ENCODE measurements at regions not wholly inside any gene's neighbourhood (a gene's known extent, or its start where the extent isn't known, plus 50 kb on each side); places are given as distances from the start of the nearest gene placed in this dataset.

DNA sequence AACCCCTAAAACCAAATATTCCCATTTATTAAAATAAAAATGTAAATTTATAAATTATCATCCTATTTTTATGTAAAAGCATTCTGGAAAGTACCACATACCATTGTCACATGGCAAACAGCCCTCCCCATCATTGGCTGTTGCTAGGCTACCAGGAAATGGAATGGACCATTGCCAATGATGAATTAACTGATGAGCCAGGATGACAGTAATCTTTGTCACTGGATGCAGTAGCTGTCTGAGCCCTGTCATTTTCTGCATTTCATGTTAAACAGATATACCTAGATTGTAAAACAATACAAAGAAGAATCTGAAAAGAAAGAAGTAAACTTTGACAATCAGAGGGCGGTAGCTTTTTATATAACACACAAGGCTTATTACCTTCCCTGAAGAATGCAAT is 641.4 kb downstream of the BCL11A start:
- TF ChIP-seq, protein P1, sequence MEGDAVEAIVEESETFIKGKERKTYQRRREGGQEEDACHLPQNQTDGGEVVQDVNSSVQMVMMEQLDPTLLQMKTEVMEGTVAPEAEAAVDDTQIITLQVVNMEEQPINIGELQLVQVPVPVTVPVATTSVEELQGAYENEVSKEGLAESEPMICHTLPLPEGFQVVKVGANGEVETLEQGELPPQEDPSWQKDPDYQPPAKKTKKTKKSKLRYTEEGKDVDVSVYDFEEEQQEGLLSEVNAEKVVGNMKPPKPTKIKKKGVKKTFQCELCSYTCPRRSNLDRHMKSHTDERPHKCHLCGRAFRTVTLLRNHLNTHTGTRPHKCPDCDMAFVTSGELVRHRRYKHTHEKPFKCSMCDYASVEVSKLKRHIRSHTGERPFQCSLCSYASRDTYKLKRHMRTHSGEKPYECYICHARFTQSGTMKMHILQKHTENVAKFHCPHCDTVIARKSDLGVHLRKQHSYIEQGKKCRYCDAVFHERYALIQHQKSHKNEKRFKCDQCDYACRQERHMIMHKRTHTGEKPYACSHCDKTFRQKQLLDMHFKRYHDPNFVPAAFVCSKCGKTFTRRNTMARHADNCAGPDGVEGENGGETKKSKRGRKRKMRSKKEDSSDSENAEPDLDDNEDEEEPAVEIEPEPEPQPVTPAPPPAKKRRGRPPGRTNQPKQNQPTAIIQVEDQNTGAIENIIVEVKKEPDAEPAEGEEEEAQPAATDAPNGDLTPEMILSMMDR (IDR thresholded peaks at IDR 0.05; ENCODE audit: poor library complexity, severe bottlenecking), result no peak
- TF ChIP-seq RAD21 (conservative IDR thresholded peaks at IDR 0.05), result no peak
